Heart left ventricle (tissue), 13 donors: ENCODE measurements at regions not wholly inside any gene's neighbourhood (a gene's known extent, or its start where the extent isn't known, plus 50 kb on each side); places are given as distances from the start of the nearest gene placed in this dataset.

Experiments
- POLR2A ChIP-seq, 2 donors: fragments of 450-650 bp; IDR thresholded peaks; one replicate each; pipeline ENCODE4 v1.6.1; 2017; ENCODE audit warnings: antibody characterized with exemption in 2 of 2, mild to moderate bottlenecking in 2 of 2, moderate library complexity in 2 of 2
- TF ChIP-seq, protein P1 (sequence below), 12 donors: fragments of 200-600 bp; sonication (generic) in 4 of 12; IDR thresholded peaks; one replicate each; pipeline versions ENCODE4 v1.5.0 to v1.8.0; 2018 to 2022; ENCODE audit warnings: antibody characterized with exemption in 12 of 12, mild to moderate bottlenecking in 5 of 12
- donor health status: ischemic (EF 13 %, LVEDD 7.1; RV severe dilation, severe dysfunction).
- donor health status: DM: no; HTN: yes; CAD: no.
- donor health status: DM: no; HTN: no; CAD: no.
- donor health status: ischemic (EF 25% LVEDD 6.9; RV normal size, moderate dysfunction).
- donor health status: ischemic (EF 25% LVEDD 5.7; RV mildly dilated, moderate dysfunction).
- donor health status: ischemic (EF 35%, LVEDD 5.7; RV mildly dilated, moderate dysfunction).
- donor health status: nonischemic (EF 11% LVEDD 7.7; RV severe dilation, severe dysfunction).
- donor health status: DM: yes; HTN: yes; CAD: no.
- donor health status: PGD.
- donor health status: ischemic (EF 29% LVEDD 5.4; RV normal size, mild dysfunction).
- donor health status: nonischemic (EF 23%, LVEDD 6.1; RV moderate dilation, normal function).

DNA sequence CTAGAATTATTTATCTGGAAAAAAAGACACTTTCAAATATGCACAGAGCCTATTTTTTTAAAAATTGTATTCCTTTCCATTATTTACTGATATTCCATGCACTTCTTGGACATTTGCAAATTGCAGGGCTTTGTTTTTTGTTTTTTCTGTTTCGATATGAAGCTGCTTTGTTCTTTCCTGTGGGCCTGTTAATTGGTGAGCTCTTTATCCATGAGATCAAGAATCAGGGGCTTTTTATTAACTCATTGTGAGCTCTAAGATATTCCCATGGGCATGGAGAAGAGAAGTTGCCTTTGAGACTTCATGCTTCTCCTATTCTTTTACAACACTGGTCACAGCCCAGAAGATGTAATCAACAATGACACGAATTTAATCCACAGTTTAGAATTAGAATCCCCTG, 145.1 kb downstream of the SAMD5 start:
- TF ChIP-seq, protein P1, sequence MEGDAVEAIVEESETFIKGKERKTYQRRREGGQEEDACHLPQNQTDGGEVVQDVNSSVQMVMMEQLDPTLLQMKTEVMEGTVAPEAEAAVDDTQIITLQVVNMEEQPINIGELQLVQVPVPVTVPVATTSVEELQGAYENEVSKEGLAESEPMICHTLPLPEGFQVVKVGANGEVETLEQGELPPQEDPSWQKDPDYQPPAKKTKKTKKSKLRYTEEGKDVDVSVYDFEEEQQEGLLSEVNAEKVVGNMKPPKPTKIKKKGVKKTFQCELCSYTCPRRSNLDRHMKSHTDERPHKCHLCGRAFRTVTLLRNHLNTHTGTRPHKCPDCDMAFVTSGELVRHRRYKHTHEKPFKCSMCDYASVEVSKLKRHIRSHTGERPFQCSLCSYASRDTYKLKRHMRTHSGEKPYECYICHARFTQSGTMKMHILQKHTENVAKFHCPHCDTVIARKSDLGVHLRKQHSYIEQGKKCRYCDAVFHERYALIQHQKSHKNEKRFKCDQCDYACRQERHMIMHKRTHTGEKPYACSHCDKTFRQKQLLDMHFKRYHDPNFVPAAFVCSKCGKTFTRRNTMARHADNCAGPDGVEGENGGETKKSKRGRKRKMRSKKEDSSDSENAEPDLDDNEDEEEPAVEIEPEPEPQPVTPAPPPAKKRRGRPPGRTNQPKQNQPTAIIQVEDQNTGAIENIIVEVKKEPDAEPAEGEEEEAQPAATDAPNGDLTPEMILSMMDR (IDR thresholded peaks at IDR 0.05) = no peak
- no peak for TF ChIP-seq POLR2A (IDR thresholded peaks at IDR 0.05)
